ENCODE measurements at regions not wholly inside any gene's neighbourhood (a gene's known extent, or its start where the extent isn't known, plus 50 kb on each side); places are given as distances from the start of the nearest gene placed in this dataset.

DNA sequence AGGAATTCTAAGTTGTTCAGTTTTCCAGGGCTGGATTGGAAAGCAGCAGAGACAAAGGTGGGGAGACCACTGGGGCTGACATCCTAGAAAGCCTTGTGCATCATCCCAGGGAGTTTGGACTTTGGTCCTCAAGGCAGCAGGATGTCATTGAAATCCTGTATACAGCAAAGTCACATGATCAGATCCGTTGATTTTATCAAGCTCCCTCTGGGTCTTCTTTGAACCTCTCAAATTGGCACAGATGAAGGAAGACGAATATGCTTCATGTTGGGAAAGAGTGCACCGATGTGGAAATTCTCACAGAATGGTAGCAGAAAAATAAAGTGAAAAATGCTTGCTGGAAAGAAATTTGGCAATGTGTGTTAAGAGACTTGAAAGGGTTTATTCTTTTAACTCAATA lies 149.8 kb upstream of the TMTC4 start:
- Histone ChIP-seq H4K8ac (ENCODE audit: low read depth, low read length) (no peak overlapping the region), H2AFZ (ENCODE audit: insufficient read depth, low read length, poor library complexity) (no peak overlapping the region), H2BK5ac (ENCODE audit: low read depth, low read length, poor library complexity) (no peak overlapping the region), H3K18ac (ENCODE audit: low read length) (no peak overlapping the region), H3K14ac (ENCODE audit: low read length) (no peak overlapping the region), H3K79me2 (ENCODE audit: control insufficient read depth, insufficient read depth, low read length, poor library complexity) (no peaks in the 10 kb centered on the region), H3K4ac (ENCODE audit: low read depth, low read length) (no peak overlapping the region), H2AK5ac (ENCODE audit: low read length) (no peak overlapping the region), H4K12ac (ENCODE audit: low read depth, low read length) (no peak overlapping the region), H2BK12ac (ENCODE audit: low read length) (no peak overlapping the region), H3K23ac (ENCODE audit: low read length) (no peak overlapping the region), H3K27ac (ENCODE audit: low read depth, low read length) (no peak overlapping the region), H3K79me1 (ENCODE audit: low read length) (no peaks in the 10 kb centered on the region), H3K4me1 (ENCODE audit: control insufficient read depth in 1 of 2, insufficient read depth in 2 of 2, low read length in 2 of 2) (no peaks in the 10 kb centered on the region), H3K27me3 (ENCODE audit: insufficient read depth, low read length) (no peaks in the 10 kb centered on the region), H3K4me2 (ENCODE audit: low read length) (no peak overlapping the region), H3K4me3 (ENCODE audit: low read depth, low read length) (no peak overlapping the region), H3K9me3 (ENCODE audit: insufficient read depth, low read depth, low read length) (no peaks in the 10 kb centered on the region), H2BK120ac (ENCODE audit: insufficient read depth, low read length, poor library complexity) (no peak overlapping the region), H3K9ac (ENCODE audit: low read length) (no peak overlapping the region), H3K36me3 (ENCODE audit: control insufficient read depth in 1 of 2, insufficient read depth in 2 of 2, low read length in 2 of 2) (no peaks in the 10 kb centered on the region), H4K91ac (ENCODE audit: low read depth, low read length) (no peak overlapping the region)
- no peak for DNase-seq
- no CpG with 5 or more reads among the region's 3 CpGs for WGBS (ENCODE audit: extremely low coverage, insufficient coverage, insufficient read length)

DNA sequence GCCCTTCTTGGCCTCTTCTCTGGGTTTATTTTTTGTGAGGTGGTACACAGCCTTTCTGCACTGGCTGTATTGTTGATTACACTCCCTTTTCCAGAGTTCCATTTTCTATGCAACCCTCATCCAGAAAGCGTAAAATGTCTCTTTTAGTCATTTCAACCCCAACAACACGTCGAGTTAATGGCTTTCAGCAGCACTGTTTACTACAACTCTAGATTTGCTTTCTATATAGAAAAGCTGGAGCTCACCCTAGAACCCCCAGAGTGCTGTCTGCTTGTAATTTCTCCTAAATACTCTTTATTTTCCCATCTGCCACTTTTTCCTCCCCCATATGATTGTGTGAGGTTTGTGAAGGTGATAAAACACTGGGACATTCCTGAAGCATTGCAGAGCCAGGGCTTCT lies 148.9 kb upstream of the TMTC4 start:
- Histone ChIP-seq H3K9ac (ENCODE audit: low read length) (no peak overlapping the region), H3K14ac (ENCODE audit: low read length) (no peak overlapping the region), H2BK5ac (ENCODE audit: low read depth, low read length, poor library complexity) (no peak overlapping the region), H3K9me3 (ENCODE audit: insufficient read depth, low read depth, low read length) (no peaks in the 10 kb centered on the region), H3K27ac (ENCODE audit: low read depth, low read length) (no peak overlapping the region), H4K8ac (ENCODE audit: low read depth, low read length) (no peak overlapping the region), H2BK12ac (ENCODE audit: low read length) (no peak overlapping the region), H2AK5ac (ENCODE audit: low read length) (no peak overlapping the region), H3K18ac (ENCODE audit: low read length) (no peak overlapping the region), H3K79me1 (ENCODE audit: low read length) (no peaks in the 10 kb centered on the region), H4K91ac (ENCODE audit: low read depth, low read length) (no peak overlapping the region), H3K23ac (ENCODE audit: low read length) (no peak overlapping the region), H2BK120ac (ENCODE audit: insufficient read depth, low read length, poor library complexity) (no peak overlapping the region), H2AFZ (ENCODE audit: insufficient read depth, low read length, poor library complexity) (no peak overlapping the region), H3K36me3 (ENCODE audit: control insufficient read depth in 1 of 2, insufficient read depth in 2 of 2, low read length in 2 of 2) (no peaks in the 10 kb centered on the region), H3K4me2 (ENCODE audit: low read length) (no peak overlapping the region), H3K79me2 (ENCODE audit: control insufficient read depth, insufficient read depth, low read length, poor library complexity) (no peaks in the 10 kb centered on the region), H3K27me3 (ENCODE audit: insufficient read depth, low read length) (no peaks in the 10 kb centered on the region), H4K12ac (ENCODE audit: low read depth, low read length) (no peak overlapping the region), H3K4me3 (ENCODE audit: low read depth, low read length) (no peak overlapping the region), H3K4me1 (ENCODE audit: control insufficient read depth in 1 of 2, insufficient read depth in 2 of 2, low read length in 2 of 2) (no peaks in the 10 kb centered on the region), H3K4ac (ENCODE audit: low read depth, low read length) (no peak overlapping the region)
- no peak for DNase-seq
- WGBS (ENCODE audit: extremely low coverage, insufficient coverage, insufficient read length): no CpG with 5 or more reads among the region's 3 CpGs

DNA sequence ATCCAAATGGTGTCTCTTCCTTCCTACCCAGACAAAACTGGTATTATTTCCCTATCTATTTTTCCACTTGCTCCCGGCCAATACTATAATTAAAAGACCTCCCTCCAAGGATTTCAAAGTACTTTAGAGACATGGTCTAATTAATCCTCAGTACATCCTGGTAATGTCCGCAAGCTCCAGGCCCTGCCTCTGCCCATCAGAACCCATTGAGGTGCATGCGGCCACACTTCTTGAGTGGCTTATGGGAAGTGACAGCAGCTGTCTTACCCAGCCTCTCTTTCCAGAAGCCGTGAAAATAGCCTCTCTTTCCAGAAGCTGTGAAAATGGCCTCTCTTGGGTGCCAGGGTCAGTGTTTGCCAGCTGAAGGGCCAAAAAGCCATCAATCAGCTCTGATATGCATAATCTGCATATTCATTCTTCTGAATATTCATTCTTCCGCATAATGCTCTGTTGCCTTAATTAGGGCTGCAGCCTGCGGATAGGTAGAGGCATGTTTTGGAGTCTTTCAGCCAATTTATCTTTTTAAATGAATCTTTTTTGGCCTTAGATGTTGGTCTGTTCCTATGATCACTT lies 148.4 kb upstream of the TMTC4 start:
- DNase-seq: no peak
- Histone ChIP-seq H2AK5ac (ENCODE audit: low read length) (no peak overlapping the region), H4K8ac (ENCODE audit: low read depth, low read length) (no peak overlapping the region), H3K4me2 (ENCODE audit: low read length) (no peak overlapping the region), H2AFZ (ENCODE audit: insufficient read depth, low read length, poor library complexity) (no peak overlapping the region), H3K36me3 (ENCODE audit: control insufficient read depth in 1 of 2, insufficient read depth in 2 of 2, low read length in 2 of 2) (no peaks in the 10 kb centered on the region), H4K91ac (ENCODE audit: low read depth, low read length) (no peak overlapping the region), H3K14ac (ENCODE audit: low read length) (no peak overlapping the region), H3K9ac (ENCODE audit: low read length) (no peak overlapping the region), H4K12ac (ENCODE audit: low read depth, low read length) (no peak overlapping the region), H2BK12ac (ENCODE audit: low read length) (no peak overlapping the region), H3K9me3 (ENCODE audit: insufficient read depth, low read depth, low read length) (no peaks in the 10 kb centered on the region), H3K4ac (ENCODE audit: low read depth, low read length) (no peak overlapping the region), H3K4me3 (ENCODE audit: low read depth, low read length) (no peak overlapping the region), H3K23ac (ENCODE audit: low read length) (no peak overlapping the region), H3K27me3 (ENCODE audit: insufficient read depth, low read length) (no peaks in the 10 kb centered on the region), H3K4me1 (ENCODE audit: control insufficient read depth in 1 of 2, insufficient read depth in 2 of 2, low read length in 2 of 2) (no peaks in the 10 kb centered on the region), H3K79me2 (ENCODE audit: control insufficient read depth, insufficient read depth, low read length, poor library complexity) (no peaks in the 10 kb centered on the region), H2BK120ac (ENCODE audit: insufficient read depth, low read length, poor library complexity) (no peak overlapping the region), H3K79me1 (ENCODE audit: low read length) (no peaks in the 10 kb centered on the region), H2BK5ac (ENCODE audit: low read depth, low read length, poor library complexity) (no peak overlapping the region), H3K27ac (ENCODE audit: low read depth, low read length) (no peak overlapping the region), H3K18ac (ENCODE audit: low read length) (no peak overlapping the region)
- WGBS (ENCODE audit: extremely low coverage, insufficient coverage, insufficient read length): no CpG with 5 or more reads among the region's 6 CpGs

DNA sequence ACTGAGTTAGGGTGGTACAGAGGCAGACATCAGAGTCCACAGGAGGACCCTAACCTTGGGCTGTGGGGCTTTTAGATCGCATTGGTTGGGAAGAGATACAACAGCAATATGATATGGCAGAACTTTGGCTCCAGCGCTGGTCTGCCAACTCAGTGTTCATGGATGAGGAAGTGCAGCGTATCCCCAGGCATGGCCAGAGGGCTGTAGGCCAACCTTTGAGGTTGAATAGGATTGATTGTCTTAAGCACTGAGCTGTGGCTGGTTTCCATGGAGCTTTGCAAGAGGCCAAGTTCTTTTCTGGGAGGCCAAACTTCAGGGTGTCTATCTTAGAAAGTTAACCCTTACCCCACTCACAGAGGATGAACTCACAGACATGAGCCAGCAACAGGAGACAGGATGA lies 144.1 kb upstream of the TMTC4 start:
- Histone ChIP-seq H3K14ac (ENCODE audit: low read length) (no peak overlapping the region), H4K91ac (ENCODE audit: low read depth, low read length) (no peak overlapping the region)
- no CpG with 5 or more reads among the region's 3 CpGs for WGBS (ENCODE audit: extremely low coverage, insufficient coverage, insufficient read length)

More for the DNA sequence above, 144.1 kb upstream of the TMTC4 start:
- H3K79me2 ChIP-seq (ENCODE audit: control insufficient read depth, insufficient read depth, low read length, poor library complexity): no peaks in the 10 kb centered on the region
- no peaks in the 10 kb centered on the region for H3K27me3 ChIP-seq (ENCODE audit: insufficient read depth, low read length)
- no peak overlapping the region for H4K8ac ChIP-seq (ENCODE audit: low read depth, low read length)
- no peak overlapping the region for H3K18ac ChIP-seq (ENCODE audit: low read length)
- no peak overlapping the region for H2AFZ ChIP-seq (ENCODE audit: insufficient read depth, low read length, poor library complexity)
- no peak overlapping the region for H3K4me3 ChIP-seq (ENCODE audit: low read depth, low read length)
- H2BK120ac ChIP-seq (ENCODE audit: insufficient read depth, low read length, poor library complexity): no peak overlapping the region
- H3K9me3 ChIP-seq (ENCODE audit: insufficient read depth, low read depth, low read length): no peaks in the 10 kb centered on the region
- H3K27ac ChIP-seq (ENCODE audit: low read depth, low read length): no peak overlapping the region
- H3K79me1 ChIP-seq (ENCODE audit: low read length): no peaks in the 10 kb centered on the region
- DNase-seq: peak; percentile 25 to 54
- no peak overlapping the region for H4K12ac ChIP-seq (ENCODE audit: low read depth, low read length)
- H3K4ac ChIP-seq (ENCODE audit: low read depth, low read length): no peak overlapping the region
- no peaks in the 10 kb centered on the region for H3K36me3 ChIP-seq (ENCODE audit: control insufficient read depth in 1 of 2, insufficient read depth in 2 of 2, low read length in 2 of 2)
- no peaks in the 10 kb centered on the region for H3K4me1 ChIP-seq (ENCODE audit: control insufficient read depth in 1 of 2, insufficient read depth in 2 of 2, low read length in 2 of 2)
- no peak overlapping the region for H2BK12ac ChIP-seq (ENCODE audit: low read length)
- H2BK5ac ChIP-seq (ENCODE audit: low read depth, low read length, poor library complexity): no peak overlapping the region
- H3K4me2 ChIP-seq (ENCODE audit: low read length): no peak overlapping the region
- H3K9ac ChIP-seq (ENCODE audit: low read length): no peak overlapping the region
- no peak overlapping the region for H3K23ac ChIP-seq (ENCODE audit: low read length)
- H2AK5ac ChIP-seq (ENCODE audit: low read length): no peak overlapping the region

Measured in trophoblast cell (in vitro differentiated cells and primary cell).